ENCODE measurements at regions not wholly inside any gene's neighbourhood (a gene's known extent, or its start where the extent isn't known, plus 50 kb on each side); places are given as distances from the start of the nearest gene placed in this dataset.

DNA sequence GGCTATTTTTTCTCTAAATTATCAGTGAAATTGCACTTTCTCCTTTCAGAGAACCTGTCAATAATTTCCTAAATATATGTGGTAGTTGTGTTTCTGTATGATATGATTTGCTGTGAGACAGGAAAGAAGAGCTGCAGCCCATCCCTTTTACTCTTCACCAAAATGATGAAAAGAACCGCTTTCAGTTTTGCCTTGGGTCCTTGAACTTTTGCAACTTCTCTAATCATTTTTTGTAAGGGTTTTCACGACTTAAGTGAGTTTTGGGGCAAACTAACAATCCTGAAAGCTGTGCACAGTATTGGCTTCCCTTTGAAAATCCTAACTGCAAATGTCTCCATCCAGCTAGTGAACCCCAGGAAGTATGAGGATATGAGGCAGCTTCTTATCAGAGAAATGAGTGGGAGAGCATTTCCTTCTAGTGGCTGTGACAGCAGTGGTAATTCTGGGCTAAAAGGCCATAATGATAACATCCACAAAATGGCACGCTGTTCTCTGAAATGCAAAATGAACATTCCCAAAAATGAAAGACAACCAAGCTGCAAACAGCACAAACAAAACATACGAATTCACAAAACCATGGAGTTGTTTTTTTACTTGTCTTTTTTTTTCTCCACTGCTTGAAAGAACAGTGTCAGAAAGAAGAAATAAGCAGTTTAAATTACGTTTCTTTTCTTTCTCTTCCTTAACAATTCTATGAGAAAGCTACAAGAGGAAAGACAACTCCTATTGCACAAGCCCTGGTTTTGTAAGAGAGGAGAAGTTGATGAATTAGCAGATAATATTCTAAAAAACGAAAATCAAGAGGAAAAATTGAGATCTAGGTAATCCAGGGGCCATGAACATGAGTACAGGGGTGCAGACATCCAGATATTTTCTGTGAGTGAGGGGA, 1291.6 kb upstream of the ZEB2 start:
- TF ChIP-seq, protein P1, sequence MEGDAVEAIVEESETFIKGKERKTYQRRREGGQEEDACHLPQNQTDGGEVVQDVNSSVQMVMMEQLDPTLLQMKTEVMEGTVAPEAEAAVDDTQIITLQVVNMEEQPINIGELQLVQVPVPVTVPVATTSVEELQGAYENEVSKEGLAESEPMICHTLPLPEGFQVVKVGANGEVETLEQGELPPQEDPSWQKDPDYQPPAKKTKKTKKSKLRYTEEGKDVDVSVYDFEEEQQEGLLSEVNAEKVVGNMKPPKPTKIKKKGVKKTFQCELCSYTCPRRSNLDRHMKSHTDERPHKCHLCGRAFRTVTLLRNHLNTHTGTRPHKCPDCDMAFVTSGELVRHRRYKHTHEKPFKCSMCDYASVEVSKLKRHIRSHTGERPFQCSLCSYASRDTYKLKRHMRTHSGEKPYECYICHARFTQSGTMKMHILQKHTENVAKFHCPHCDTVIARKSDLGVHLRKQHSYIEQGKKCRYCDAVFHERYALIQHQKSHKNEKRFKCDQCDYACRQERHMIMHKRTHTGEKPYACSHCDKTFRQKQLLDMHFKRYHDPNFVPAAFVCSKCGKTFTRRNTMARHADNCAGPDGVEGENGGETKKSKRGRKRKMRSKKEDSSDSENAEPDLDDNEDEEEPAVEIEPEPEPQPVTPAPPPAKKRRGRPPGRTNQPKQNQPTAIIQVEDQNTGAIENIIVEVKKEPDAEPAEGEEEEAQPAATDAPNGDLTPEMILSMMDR (conservative IDR thresholded peaks at IDR 0.05; ENCODE audit: low read depth, low read length), result no peak
- DNase-seq (ENCODE audit: low read depth), result no peak
- H3K4me3 ChIP-seq (ENCODE audit: low read length), result no peak overlapping the region

DNA sequence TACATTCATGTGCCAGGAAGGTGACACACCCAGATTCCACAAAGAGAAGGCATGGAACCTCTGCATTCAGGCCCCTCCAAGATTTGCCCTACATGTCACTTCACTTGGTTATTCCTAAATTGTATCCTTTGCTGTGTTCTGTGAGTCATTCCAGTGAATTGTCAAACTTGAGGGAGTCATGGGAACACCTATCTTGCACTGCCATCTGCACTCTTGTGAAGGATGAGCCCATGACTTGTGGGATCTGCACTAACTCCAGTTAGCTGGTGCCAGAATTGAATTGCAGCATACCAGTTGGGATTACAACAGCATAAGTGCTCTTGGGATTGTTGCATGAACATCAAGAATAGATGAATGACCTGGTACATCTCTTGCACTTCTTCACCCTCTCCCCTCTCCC, 1288.0 kb upstream of the ZEB2 start:
- TF ChIP-seq, protein P1 (conservative IDR thresholded peaks at IDR 0.05; ENCODE audit: low read depth, low read length), result no peak
- no peak for DNase-seq (ENCODE audit: low read depth)
- no peak overlapping the region for H3K4me3 ChIP-seq (ENCODE audit: low read length)

DNA sequence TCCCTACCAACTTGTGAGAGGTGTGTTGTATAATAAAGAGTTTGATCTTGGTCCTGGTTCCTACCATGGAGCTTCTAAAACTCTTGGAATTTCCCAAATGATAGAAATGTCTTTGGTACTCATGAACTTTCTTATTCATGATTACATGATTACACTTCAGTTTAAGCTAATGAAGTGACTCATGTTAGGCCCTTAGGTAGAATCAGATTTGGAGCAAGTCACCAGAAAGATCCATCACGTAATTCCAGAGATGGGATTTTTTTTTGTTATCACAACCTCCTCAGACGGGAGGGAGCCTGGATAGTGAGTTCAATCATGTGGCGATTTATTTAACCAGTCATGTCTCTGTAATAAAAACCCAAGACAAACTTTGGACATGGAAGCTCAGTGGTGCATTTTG, 1287.6 kb upstream of the ZEB2 start:
- DNase-seq (ENCODE audit: low read depth), result no peak
- no peak overlapping the region for H3K4me3 ChIP-seq (ENCODE audit: low read length)
- TF ChIP-seq, protein P1 (conservative IDR thresholded peaks at IDR 0.05; ENCODE audit: low read depth, low read length), result no peak

DNA sequence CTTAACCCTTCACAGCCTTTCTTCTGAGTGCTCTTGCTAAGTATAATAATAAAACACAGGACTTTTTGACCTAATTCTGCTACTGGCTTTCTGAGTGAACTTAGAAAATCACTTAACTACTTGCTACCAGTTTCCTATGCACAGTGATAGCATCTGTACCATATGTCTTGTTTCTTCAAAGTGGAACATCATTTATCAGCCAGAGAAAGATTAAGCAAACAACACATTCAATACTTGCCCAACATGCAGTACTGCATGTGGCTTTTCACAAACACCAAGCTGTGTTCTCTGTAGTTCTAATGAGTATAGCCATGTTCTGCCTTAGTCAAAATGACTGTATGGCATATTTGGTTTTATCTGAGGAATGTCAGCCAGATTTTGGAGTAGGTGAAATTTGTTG, 1286.6 kb upstream of the ZEB2 start:
- no peak overlapping the region for H3K4me3 ChIP-seq (ENCODE audit: low read length)
- TF ChIP-seq, protein P1 (conservative IDR thresholded peaks at IDR 0.05; ENCODE audit: low read depth, low read length), result no peak
- DNase-seq (ENCODE audit: low read depth), result no peak

DNA sequence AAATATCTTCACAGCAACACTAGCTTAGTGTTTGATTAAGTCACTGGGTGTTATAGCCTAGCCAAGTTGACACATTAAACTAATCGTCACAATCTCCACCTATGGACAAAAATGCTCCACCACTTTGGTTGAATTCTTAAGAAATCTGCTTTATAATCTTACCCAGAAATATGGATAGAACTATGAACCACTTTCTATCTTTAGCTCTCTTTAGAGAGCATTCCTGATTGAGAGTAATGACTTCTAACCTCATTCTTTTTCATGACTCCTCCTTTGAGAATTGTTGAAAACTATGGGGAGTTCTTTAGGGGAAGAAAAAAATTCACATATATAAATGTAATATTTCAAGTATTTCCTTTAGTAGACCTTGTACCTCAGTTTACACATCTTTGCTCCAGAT, 1282.2 kb upstream of the ZEB2 start:
- TF ChIP-seq, protein P1 (conservative IDR thresholded peaks at IDR 0.05; ENCODE audit: low read depth, low read length), result no peak
- no peak for DNase-seq (ENCODE audit: low read depth)
- no peak overlapping the region for H3K4me3 ChIP-seq (ENCODE audit: low read length)

DNA sequence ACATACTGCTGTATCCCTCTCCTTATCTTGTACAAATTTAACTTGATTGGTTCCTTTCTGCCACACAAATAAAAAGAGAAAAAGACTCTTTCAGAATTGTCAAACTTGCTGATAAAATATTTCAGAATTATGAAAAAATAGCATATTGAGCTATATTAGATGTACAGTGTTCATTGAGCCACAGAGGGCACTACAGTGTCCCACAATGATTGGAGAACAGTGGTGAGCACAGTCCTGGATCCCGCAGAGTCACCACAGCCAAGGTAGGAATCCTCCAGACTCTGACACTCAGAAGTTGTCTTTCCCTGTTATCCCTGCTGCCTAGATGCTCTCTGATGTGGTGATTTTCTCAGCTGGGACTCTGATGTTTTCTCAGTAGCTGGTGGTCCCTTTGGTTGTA, 1281.3 kb upstream of the ZEB2 start:
- TF ChIP-seq, protein P1 (conservative IDR thresholded peaks at IDR 0.05; ENCODE audit: low read depth, low read length), result no peak
- no peak overlapping the region for H3K4me3 ChIP-seq (ENCODE audit: low read length)
- DNase-seq (ENCODE audit: low read depth), result no peak
